Ascending aorta (tissue), 2 donors: ENCODE measurements at regions not wholly inside any gene's neighbourhood (a gene's known extent, or its start where the extent isn't known, plus 50 kb on each side); places are given as distances from the start of the nearest gene placed in this dataset.

Experiments used
- DNase-seq, 2 donors: peaks; one replicate each; pipeline ENCODE4 v3.0.0-alpha.2; 2019; ENCODE audit warnings: low spot score in 2 of 2
- H3K27ac ChIP-seq, 2 donors: fragments of 200-600 bp; sonication (generic); one replicate each; pipeline ENCODE4 v1.5.1; 2016 to 2017; ENCODE audit warnings: mild to moderate bottlenecking in 1 of 2
- H3K27me3 ChIP-seq: fragments of 200-600 bp; sonication (generic); one replicate; pipeline ENCODE4 v1.5.1; 2017
- H3K36me3 ChIP-seq, 2 donors: fragments of 200-600 bp; sonication (generic); one replicate each; pipeline ENCODE4 v1.5.1; 2016
- H3K4me1 ChIP-seq, 2 donors: fragments of 200-600 bp; sonication (generic); one replicate each; pipeline ENCODE4 v1.5.1; 2016 to 2017; ENCODE audit warnings: mild to moderate bottlenecking in 1 of 2
- H3K4me3 ChIP-seq, 2 donors: fragments of 200-600 bp; sonication (generic); one replicate each; pipeline ENCODE4 v1.5.1; 2016 to 2017; ENCODE audit warnings: mild to moderate bottlenecking in 1 of 2
- H3K9me3 ChIP-seq, 2 donors: fragments of 200-600 bp; sonication (generic); one replicate each; pipeline ENCODE4 v1.5.1; 2016
- intact Hi-C: fragments of 100-400 bp; cut with DNase I; formaldehyde crosslinking; loops from one replicate; pipeline ENCODE4 v1.15.1; 2023
- TF ChIP-seq, protein P1 (sequence below), 3 experiments: fragments of 200-600 bp in 2 of 3; fragments of 450-650 bp in 1 of 3; sonication (generic) in 2 of 3; IDR thresholded peaks; one replicate each; pipeline ENCODE4 v1.5.1; 2016 to 2019; ENCODE audit warnings: antibody characterized with exemption in 3 of 3, mild to moderate bottlenecking in 1 of 3, moderate library complexity in 1 of 3

DNA sequence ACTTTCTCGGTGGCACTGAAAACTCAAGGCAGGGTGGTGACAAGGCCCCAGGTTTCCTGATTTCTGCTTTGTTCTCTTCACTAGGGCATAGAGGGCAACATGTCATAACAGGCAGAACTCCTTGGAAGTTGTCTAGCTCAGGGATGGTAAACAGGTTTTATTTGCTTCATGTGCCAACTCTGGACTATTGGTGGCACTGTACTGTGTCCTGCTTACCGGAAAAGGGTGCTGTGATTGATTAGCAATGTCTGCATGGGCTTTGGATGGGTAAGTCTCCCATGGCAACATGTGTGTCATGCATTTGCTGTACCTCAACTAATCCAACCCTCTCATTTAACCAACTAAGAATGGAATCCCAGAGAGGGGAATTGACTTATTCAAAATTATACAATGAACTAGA is 70.7 kb upstream of the USP24 start:
- Histone ChIP-seq H3K27ac (no peak overlapping the region), H3K27me3 (no peaks in the 10 kb centered on the region), H3K4me1 (no peaks in the 10 kb centered on the region), H3K9me3 (no peaks in the 10 kb centered on the region), H3K36me3 (no peaks in the 10 kb centered on the region), H3K4me3 (no peak overlapping the region)
- TF ChIP-seq, protein P1, sequence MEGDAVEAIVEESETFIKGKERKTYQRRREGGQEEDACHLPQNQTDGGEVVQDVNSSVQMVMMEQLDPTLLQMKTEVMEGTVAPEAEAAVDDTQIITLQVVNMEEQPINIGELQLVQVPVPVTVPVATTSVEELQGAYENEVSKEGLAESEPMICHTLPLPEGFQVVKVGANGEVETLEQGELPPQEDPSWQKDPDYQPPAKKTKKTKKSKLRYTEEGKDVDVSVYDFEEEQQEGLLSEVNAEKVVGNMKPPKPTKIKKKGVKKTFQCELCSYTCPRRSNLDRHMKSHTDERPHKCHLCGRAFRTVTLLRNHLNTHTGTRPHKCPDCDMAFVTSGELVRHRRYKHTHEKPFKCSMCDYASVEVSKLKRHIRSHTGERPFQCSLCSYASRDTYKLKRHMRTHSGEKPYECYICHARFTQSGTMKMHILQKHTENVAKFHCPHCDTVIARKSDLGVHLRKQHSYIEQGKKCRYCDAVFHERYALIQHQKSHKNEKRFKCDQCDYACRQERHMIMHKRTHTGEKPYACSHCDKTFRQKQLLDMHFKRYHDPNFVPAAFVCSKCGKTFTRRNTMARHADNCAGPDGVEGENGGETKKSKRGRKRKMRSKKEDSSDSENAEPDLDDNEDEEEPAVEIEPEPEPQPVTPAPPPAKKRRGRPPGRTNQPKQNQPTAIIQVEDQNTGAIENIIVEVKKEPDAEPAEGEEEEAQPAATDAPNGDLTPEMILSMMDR (IDR thresholded peaks at IDR 0.05) = no peak
- no peak for DNase-seq
- intact Hi-C loops = loop anchor here (1.0 kb wide), 1 partner anchor 1299 kb away; no protein-coding TSS in a partner anchor

DNA sequence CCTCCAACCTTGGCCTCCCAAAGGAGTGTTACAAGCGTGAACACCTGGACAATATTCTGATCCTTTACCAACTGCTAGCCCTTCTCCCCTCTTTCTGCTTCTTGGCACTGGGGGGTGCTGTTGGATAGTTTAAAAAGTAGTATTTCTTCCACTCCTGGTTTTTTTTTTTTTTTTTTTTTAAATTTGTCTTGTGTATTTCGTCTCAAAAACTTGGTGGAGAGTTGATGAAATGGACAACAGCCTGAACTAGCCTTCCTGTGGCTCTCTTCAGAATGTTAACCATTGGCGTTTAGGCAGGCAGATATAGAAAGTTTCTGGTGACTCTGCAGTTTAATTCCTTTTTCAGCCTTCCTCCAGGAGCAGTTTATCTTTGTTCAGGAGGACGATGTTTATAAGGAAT is 69.7 kb upstream of the USP24 start:
- intact Hi-C loops = loop anchor here (1.0 kb wide), 2 partner anchors 1300 to 1424 kb away; no protein-coding TSS in a partner anchor
- Histone ChIP-seq H3K4me3 (no peak overlapping the region), H3K9me3 (no peaks in the 10 kb centered on the region), H3K36me3 (no peaks in the 10 kb centered on the region), H3K27me3 (no peaks in the 10 kb centered on the region), H3K27ac (no peak overlapping the region), H3K4me1 (no peaks in the 10 kb centered on the region)
- TF ChIP-seq, protein P1 (IDR thresholded peaks at IDR 0.05) = peak; percentile 40 to 72 (median 51)
- no peak for DNase-seq

DNA sequence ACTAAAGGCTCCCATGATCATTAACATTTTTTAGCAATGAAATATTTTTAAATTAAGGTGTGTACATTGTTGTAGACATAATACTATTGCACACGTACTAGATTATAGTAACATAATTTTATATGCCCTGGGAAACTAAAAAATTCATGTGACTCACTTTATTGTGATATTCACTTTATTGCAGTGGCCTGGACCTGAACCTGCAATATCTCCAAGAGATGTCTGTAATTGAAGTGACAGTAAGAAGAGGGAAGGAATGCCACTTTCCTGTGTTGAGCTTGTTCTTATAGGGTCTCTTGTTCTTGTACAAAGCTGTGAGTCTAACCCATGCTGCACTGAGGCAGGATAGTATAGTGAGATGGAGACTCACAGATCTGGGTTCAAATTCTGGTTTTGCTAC is 66.9 kb upstream of the USP24 start:
- no peaks in the 10 kb centered on the region for H3K9me3 ChIP-seq
- intact Hi-C loops = no loop called here
- H3K36me3 ChIP-seq = no peaks in the 10 kb centered on the region
- H3K4me1 ChIP-seq = peaks cover 0 to 1% of the 10 kb centered on the region in 2 donors
- H3K4me3 ChIP-seq = no peak overlapping the region
- TF ChIP-seq, protein P1 (IDR thresholded peaks at IDR 0.05) = no peak
- no peak overlapping the region for H3K27ac ChIP-seq
- H3K27me3 ChIP-seq = no peaks in the 10 kb centered on the region
- DNase-seq = no peak

DNA sequence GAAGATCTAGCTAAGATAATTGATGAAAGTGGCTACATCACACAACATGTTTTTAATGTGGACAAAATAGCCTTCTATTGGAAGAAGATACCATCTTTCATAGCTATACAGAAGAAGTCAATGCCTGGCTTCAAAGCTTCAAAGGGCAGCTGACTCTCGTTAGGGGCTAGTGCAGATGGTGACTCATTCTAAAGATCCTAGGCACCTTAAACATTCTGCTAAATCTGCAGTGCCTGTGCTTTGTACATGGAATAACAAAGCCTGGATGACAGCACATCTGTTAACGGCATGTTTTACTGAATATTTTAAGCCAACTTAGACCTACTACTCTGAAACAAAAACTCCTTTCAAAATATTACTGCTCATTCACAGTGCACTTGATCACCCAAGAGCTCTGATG is 65.6 kb upstream of the USP24 start:
- no peaks in the 10 kb centered on the region for H3K36me3 ChIP-seq
- H3K27me3 ChIP-seq = no peaks in the 10 kb centered on the region
- DNase-seq = no peak
- no peak overlapping the region for H3K27ac ChIP-seq
- intact Hi-C loops = no loop called here
- no peaks in the 10 kb centered on the region for H3K9me3 ChIP-seq
- TF ChIP-seq, protein P1 (IDR thresholded peaks at IDR 0.05) = no peak
- H3K4me3 ChIP-seq = no peak overlapping the region
- peaks cover 0 to 6% of the 10 kb centered on the region in 2 donors for H3K4me1 ChIP-seq

DNA sequence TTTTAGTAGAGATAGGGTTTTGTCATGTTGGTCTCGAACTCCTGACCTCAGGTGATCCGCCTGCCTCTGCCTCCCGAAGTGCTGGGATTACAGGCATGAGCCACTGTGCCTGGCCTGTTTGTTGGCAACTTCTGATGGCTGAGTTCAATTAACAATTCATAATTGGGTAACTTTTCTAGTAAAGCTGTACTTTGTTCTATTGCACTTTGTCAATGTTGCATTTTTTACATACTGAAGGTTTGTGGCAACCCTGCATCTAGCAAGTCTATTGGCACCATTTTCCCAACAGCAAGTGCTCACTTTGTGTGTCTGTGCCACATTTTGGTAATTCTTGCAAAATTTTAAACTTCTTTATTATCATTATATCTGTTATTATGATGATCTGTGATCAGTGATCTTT is 64.5 kb upstream of the USP24 start:
- Histone ChIP-seq H3K27ac (no peak overlapping the region), H3K4me3 (no peak overlapping the region), H3K27me3 (no peaks in the 10 kb centered on the region), H3K36me3 (no peaks in the 10 kb centered on the region), H3K4me1 (peaks cover 0 to 6% of the 10 kb centered on the region in 2 donors), H3K9me3 (no peaks in the 10 kb centered on the region)
- intact Hi-C loops = no loop called here
- TF ChIP-seq, protein P1 (IDR thresholded peaks at IDR 0.05) = no peak
- DNase-seq = no peak

DNA sequence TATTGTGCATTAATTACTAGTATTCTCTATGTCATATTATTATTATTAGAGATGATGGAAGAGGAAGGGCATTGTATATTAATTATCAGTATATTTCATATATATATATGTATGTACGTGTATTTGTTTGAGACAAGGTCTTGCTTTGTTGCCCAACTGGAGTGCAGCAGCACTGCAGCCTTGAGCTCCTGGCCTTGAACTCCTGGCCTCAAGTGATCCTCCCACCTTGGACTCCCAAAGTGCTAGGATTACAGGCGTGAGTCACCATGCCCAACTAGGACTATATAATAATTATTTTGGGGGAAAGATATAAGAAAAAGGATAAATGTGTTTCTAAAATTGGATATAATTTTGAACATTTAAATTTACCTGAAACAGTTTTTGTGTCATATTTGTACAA is 63.2 kb upstream of the USP24 start:
- Histone ChIP-seq H3K9me3 (no peaks in the 10 kb centered on the region), H3K27ac (no peak overlapping the region), H3K27me3 (no peaks in the 10 kb centered on the region), H3K4me3 (no peak overlapping the region), H3K36me3 (no peaks in the 10 kb centered on the region), H3K4me1 (peaks cover 0 to 6% of the 10 kb centered on the region in 2 donors)
- TF ChIP-seq, protein P1 (IDR thresholded peaks at IDR 0.05) = no peak
- intact Hi-C loops = no loop called here
- DNase-seq = no peak
